ENCODE measurements at regions not wholly inside any gene's neighbourhood (a gene's known extent, or its start where the extent isn't known, plus 50 kb on each side); places are given as distances from the start of the nearest gene placed in this dataset.

GRCh38 chr17:68122587-68122986, 87.1 kb downstream of the KPNA2 start:
- TF ChIP-seq GABPA (IDR thresholded peaks at IDR 0.05; ENCODE audit: low read depth) = no peak
- TF ChIP-seq CTCF (IDR thresholded peaks at IDR 0.05; ENCODE audit: insufficient read depth, low read length) = no peak
- no peak for TF ChIP-seq SPI1 (IDR thresholded peaks at IDR 0.05; ENCODE audit: borderline replicate concordance, low read depth)
- no peak for TF ChIP-seq REST (IDR thresholded peaks at IDR 0.05; ENCODE audit: insufficient replicate concordance, low read depth)
- TF ChIP-seq POLR2AphosphoS5 (IDR thresholded peaks at IDR 0.05; ENCODE audit: low read depth) = no peak

Measured in HL-60 (cell line).